SK-MEL-5 (cell line): ENCODE measurements at regions not wholly inside any gene's neighbourhood (a gene's known extent, or its start where the extent isn't known, plus 50 kb on each side); places are given as distances from the start of the nearest gene placed in this dataset.
"Not testable (repeated sequence)": the region's sequence is repeated elsewhere in the genome, so short reads cannot be mapped to it uniquely, and the experiment has no call there.

Experiments
- DNase-seq: peaks from one replicate; pipeline ENCODE4 v3.0.0-alpha.2; 2016; ENCODE audit warnings: low read depth, low spot score
- in situ Hi-C: cut with HindIII; loops from 2 replicates; pipeline ENCODE4 v1.10.0; 2016; ENCODE audit warnings: low sequenced_read_pairs, high pct_unique_total_duplicates, low pct_unique_long_range_greater_than_20kb

DNA sequence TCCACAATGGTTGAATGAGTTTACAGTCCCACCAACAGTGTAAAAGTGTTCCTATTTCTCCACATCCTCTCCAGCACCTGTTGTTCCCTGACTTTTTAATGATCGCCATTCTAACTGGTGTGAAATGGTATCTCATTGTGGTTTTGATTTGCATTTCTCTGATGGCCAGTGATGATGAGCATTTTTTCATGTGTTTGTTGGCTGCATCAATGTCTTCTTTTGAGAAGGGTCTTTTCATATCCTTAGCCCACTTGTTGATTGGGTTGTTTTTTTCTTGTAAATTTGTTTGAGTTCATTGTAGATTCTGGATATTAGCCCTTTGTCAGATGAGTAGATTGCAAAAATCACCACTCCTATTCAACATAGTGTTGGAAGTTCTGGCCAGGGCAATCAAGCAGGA lies 287.6 kb upstream of the RASGRP1 start:
- in situ Hi-C loops, DNase-seq: not testable (repeated sequence)

DNA sequence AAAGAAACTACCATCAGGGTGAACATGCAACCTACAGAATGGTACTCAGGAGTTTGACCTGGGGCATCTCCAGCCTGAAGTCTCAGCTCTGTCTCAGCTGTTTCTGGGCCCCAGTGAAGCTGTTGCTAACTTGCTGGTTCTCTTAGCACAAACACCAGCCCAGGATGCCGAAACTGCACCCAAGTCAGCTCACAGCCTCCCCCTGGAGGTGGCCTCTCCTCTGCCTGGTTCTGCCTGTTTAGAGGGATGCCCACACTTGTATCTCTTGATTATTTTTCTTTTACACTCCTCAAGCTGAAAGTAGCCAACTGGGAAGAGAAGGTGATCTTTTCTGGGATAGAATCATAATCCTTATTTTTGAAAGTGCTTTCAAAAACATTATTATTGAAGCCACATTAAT lies 289.0 kb upstream of the RASGRP1 start:
- DNase-seq, result peak; percentile 74
- in situ Hi-C loops, result no loop called here

DNA sequence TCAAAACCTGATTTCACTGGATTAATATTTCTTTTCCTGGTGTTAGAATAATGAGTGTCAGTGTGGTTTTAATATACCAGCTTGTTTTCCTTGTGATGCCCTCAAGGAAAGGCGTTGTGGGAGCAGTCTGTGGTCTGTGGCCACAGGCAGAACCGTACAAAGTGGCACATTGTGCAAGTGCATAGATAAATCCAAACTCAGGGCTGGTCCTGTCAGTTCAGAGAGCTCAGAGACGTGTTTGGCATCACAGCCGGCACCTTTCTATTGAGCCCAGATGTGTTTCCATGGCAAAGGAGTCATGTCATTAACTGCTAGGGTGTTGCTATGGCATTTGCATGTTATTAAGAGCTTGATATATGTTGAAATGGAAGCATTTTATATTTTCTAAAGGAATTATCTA lies 289.9 kb upstream of the RASGRP1 start:
- DNase-seq, result peak; percentile 64
- in situ Hi-C loops, result no loop called here

DNA sequence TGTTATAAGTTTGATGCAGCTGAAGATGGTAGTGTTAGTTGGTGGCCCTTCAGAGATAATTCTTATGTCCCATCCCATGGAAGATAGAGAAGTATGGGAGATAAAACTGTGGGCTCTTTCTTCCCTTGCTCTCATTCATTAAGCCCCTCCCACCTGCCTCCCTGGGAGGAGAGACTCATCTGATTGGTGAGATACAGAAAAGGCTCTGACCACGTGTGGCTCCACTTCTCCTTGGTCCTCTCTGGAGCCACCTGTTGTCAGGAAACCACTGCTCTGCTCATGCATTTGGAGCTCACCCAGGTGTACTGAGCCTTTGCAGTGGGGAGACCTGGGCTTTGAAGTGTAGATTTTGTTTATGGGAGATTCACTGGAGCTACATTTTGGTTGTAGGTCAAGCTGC lies 293.2 kb upstream of the RASGRP1 start:
- in situ Hi-C loops, result no loop called here
- no peak for DNase-seq

DNA sequence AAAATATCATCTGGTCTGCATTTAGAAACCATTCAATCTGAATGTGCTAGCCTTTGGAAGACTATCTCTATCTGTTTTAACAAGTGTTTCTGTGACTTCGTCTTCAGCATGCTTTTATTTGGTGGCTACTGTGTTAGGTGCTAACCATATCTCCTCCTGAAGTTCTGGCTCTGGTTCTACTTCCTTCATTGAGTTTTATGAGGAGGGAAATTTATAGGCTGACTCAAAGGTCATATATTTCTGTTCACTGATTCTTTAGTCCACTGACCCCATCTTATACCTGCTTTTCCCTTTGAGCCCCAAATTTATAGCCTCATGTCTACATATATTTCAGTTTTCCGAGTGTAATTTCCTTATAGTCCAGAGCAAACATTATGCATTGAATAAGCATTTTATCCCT lies 295.0 kb upstream of the RASGRP1 start:
- in situ Hi-C loops, result no loop called here

DNA sequence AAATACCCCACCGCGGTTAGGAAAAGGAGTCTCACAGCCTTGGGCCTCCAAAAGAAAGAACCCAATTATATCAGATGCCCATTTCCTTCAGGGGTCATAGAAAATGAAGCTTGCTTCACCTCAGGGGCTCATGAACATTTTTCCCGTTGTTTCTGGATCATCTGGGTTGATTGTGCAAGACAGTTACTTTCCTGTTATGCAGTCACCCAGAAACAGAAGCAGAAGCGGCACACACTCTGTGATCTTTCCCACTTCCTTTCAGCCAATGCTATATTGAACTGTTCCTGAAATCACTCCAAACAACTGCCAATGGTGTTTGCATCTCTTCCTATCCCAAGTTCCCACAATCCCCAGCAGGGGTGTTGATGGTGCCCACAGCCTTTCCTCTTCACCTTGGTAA lies 295.6 kb upstream of the RASGRP1 start:
- no peak for DNase-seq
- in situ Hi-C loops, result no loop called here

More for the DNA sequence above, 295.0 kb upstream of the RASGRP1 start:
- no peak for DNase-seq

DNA sequence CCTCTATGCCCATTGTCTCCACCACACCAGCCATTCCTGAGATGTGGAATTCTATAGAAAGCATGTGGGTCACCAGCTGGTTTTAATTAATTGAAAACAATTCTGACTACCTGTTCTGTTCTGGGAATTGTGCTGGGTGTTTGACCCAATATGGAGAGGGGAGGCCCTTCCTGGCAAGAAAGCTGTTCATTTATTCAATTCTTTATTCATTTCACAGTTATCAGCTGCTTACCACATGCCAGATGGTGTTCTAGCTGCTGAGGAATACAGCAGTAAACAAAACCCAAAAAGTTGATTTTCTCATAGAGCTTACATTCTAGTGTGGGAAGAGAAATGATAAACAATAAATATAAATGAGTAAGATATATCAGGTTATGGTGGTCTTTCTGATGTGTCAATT lies 296.1 kb upstream of the RASGRP1 start:
- DNase-seq, result no peak
- in situ Hi-C loops, result no loop called here

DNA sequence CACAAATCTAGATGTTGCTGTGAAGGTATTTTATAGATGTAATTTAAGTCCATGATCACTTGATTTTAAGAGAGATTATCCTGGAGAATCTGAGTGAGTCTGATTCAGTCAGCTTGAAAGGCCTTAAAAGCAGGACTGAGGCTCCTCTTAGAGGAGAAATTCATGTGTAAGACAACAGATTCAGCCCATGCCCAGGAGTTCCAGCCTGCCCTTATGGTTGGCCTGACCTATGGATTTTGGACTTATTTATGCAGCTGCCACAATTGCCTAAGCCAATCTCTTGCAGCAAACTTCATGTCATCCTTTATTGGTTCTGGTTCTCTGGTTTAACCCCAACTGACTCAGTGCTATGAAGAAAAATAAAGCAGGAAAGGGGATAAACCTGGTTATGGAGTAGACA lies 296.5 kb upstream of the RASGRP1 start:
- DNase-seq, result no peak
- in situ Hi-C loops, result no loop called here

DNA sequence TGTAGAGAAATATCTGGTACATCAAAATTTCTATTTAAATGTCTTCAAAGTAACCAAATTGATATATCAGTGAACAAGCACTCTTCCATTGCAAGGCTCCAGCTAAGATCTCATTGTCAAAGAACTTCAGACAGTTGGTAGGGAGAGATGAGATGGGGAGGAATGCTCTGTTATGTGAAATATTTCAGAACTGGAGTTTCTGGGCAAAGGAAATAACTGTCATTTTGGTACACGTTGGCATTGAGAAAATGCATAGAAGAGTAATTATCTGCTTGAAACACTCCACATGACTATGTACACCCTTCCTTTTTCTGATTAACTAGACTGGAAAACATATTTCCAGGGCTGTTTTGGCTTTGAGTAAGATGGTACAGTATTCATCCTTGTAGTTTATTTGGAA lies 297.5 kb upstream of the RASGRP1 start:
- in situ Hi-C loops, result no loop called here
- no peak for DNase-seq

DNA sequence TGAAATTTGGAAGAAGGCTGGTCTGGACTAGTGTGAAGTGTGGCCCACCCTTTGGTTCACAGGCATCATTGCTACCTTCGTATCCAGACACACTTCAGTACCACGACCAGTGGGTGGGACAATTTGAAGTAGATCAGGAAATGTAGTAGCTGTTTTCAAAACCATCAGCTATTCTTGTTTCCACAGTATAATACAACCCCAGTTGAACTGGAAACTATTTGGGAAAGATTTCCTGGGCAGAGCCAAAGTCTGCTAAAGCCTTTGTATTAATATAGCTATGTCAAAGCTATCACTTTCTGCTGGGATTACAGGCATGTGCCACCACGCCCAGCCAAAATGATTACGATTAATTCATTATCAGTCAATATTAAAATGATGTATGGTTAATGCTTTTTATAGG lies 298.8 kb upstream of the RASGRP1 start:
- in situ Hi-C loops, result no loop called here
- DNase-seq, result no peak

DNA sequence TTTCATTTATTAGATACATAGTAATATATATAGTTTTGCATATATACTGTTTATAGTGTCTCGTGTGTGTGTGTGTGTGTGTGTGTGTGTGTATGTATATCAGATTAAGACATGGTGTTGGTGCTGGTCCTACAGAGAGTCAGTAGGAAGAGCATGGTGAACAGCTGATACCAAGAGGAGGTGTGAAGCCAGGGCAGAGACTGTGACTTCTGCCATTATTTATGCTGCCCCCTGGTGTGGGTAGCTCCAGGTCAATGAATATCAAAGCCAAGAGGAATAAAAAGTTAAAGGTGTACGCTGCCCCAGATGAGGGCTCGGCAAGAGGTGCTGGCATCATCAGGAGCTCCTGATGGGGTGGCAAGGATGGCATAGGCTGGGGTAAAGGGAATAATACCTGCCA lies 299.5 kb upstream of the RASGRP1 start:
- in situ Hi-C loops, result no loop called here
- peak; percentile 21 for DNase-seq

DNA sequence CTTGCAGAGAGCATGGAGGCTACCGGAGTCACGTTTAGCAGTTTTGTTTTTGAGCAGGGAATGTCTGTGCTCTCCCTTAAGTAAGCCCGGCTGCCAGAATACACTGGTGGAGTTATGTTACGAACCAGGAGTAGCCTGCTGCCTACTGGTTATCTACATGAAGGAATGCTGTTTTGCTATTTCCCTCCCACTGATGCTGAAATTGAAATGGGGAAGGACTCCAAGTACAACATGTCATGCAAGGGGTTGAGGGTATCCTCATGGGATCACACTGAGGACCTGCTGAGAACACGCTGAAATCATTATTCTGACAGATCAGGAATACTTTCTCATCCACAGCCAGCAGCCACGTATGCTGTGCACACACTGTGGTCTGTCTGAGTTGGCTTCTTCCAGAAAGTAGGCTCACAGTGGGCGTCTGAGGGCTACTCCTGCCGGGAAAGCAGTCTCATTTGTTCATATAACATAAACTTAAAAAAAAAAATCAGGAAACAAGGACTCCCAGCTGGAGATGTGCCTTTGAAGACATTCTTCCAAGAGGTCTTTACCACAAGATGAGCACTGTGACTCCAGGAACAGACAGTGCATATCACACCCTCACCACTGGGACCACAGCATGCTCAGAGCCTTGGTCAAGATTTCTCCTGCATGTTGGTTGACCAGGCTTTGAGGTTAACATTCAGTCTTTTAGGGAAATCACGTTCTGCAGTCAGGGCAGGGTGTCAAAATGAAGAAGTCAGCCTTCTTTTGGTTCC lies 300.4 kb upstream of the RASGRP1 start:
- in situ Hi-C loops, result no loop called here
- no peak for DNase-seq

DNA sequence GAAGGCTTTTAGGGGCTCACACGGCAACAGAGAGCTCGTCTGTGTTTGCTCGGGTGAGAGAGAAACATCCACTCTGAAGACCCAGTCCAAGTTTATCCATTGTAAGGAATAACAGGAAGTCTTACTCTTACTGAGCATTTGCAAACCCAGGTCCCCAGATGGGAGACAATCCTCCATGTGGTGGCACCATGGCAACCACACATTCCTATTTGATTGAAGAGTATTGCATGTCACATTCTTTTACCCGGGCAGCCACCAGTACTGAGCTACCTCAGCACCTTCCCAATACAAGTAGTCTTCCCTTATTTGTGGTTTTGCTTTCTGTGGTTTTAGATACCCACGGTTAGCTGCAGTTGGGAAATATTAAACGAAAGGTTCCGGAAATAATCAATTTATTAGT lies 302.9 kb upstream of the RASGRP1 start:
- in situ Hi-C loops, result no loop called here
- no peak for DNase-seq

DNA sequence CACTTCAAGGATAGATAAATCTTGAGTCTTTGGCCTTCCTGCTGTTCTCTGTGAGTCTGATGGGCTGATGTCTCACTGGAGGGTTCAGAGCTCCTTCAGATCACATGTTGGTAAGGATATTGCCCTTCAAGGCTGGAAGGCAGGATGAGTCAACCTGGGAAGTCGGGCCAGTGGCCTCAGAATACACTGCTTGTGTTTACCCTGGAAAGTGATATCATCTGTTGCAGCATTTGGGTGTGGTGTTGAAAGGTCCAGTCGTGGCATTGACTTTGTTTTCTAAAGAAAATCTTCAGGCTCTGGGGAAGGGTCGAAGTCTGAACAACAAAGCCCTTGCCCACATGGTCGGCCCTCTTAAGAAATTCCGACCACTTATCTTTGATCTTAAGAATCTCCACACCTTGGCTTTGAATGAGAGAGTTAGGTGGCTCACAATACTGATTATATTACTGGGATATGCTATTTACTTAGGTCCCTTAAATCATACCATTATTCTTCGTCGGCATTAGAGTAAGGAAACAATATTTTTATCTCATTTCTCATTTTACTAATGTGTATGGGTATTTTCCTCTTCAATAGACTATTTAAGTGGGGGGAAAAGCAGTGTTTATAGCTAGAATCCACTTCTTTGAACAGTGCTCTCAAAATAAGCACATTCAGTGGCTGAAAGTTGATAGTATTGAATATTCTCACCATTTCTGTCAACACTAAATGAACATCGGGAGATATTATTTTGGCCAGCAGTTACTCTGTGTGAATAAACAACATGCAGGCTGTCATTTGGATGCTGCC lies 303.9 kb upstream of the RASGRP1 start:
- in situ Hi-C loops, result no loop called here
- peak; percentile 59 for DNase-seq

DNA sequence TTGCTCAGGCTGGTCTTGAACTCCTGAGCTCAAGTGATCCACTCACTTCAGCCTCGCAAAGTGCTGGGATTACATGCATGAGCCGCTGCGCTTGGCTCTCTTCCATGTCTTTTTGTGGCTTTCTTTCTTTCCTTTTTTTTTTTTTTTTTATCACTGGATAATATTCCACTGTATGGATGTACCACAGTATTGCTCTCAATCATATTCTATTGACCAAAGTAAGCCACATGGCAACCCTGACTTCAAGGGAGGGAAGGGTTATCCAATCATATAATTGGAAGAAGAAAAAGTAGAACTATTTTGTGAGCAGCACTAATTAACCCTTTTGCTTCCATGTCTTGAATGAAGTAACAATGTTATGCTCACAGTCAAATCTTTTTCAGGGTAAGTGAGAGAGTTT lies 307.0 kb upstream of the RASGRP1 start:
- in situ Hi-C loops, result no loop called here

DNA sequence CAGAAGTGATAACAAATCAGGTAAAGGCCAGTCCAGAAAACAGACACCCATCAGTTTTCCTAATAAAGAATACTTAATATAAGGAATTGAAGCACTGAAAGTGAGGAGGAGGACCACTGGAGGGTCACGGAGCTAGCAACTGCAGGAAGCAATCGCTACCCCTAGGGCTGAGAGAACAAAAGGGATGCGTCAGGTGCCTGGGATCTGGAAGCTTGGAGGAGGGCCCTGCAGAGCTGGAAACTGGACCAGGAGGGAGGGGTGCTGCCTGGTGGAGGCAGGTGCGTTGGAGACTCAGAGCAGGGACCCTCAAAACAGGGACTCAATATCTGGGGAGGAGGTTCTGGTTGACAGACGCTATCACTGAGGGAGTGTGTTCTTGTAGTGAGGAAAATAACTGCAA lies 308.1 kb upstream of the RASGRP1 start:
- DNase-seq, result no peak
- in situ Hi-C loops, result no loop called here

More for the DNA sequence above, 307.0 kb upstream of the RASGRP1 start:
- no peak for DNase-seq

DNA sequence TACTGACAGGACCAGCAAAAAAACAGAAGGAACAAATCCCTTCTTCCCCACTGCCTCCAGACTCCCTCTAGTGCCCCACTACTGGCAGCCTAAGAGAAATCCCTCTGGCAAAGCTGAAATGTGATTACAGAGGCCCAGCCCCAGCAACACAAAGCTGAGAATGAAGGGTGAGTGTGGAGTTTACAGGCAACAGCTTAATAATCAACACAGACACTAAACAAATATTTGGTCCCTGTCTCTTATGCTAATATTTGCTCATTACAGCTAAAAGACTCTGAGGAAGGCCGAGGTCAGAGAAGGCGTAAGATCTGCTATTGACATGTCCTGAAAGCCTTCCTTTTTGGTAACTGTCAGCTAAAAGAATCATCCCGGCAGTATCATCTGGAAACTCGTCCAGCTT lies 308.5 kb upstream of the RASGRP1 start:
- no peak for DNase-seq
- in situ Hi-C loops, result no loop called here

DNA sequence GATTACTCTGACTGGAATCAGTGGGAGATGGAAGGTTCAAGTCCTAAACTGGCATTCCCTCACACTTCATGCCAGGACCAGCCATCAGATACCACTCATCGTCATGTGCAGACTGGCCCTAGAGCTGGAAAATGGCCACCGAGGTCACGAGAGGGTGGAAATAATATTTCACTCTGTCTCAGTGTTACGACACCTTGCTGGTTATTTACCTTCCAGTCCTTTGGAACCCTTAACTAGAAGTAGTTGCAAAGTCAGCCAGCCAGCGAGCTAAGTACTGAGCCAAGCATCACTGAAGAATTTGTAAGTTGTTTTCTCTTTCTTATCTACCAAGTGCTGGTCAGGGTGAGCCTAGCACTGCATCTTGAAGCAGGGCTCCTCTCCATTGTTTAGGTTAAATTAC lies 309.9 kb upstream of the RASGRP1 start:
- DNase-seq, result no peak
- in situ Hi-C loops, result no loop called here

DNA sequence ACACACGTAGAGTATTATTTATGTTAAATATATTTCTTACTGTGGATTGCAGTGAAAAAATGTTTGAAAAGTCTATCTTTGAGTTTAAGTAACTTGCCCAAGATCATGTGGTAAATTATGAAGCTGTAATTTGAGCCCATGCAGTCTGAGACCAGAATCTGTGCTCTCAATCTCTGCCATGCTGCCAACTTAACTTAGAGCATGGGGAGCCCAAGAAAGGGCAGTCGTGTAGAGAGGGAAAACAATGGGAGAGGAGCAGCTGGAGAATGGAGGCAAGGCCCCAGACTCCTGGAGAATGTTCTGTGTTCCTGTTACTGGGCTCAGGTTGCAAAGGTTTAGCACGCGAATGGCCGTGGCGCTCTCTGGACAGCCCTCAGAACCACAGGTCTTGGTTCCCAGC lies 311.6 kb upstream of the RASGRP1 start:
- DNase-seq, result no peak

More for the DNA sequence above, 311.6 kb upstream of the RASGRP1 start:
- in situ Hi-C loops, result no loop called here
